CD4-positive, alpha-beta memory T cell (primary cell): ENCODE measurements at regions not wholly inside any gene's neighbourhood (a gene's known extent, or its start where the extent isn't known, plus 50 kb on each side); places are given as distances from the start of the nearest gene placed in this dataset.

Experiments used
- CTCF ChIA-PET: fragments of 350-600 bp; sonication (Branson Sonifier 250); formaldehyde crosslinking; loops from one replicate; lab custom pipeline; 2021; ENCODE audit warnings: inconsistent platforms; ENCODE audit not compliant: partially characterized antibody; lab: Charles Lee
- POLR2A ChIA-PET: fragments of 350-600 bp; sonication (Branson Sonifier 250); formaldehyde crosslinking; loops from one replicate; lab custom pipeline; 2021; ENCODE audit not compliant: partially characterized antibody; lab: Charles Lee
- DNase-seq, 5 donors: peaks; one replicate each; pipeline versions ENCODE4 v3.0.0 to v3.0.0-alpha.2; 2020 to 2022; ENCODE audit warnings: mixed read lengths in 1 of 5
- H3K27ac ChIP-seq: one replicate; pipeline ENCODE4 v1.7.0; 2013; ENCODE audit warnings: low read depth, low read length
- H3K27me3 ChIP-seq: 2 replicates; pipeline ENCODE4 v1.7.0; 2013; ENCODE audit warnings: mild to moderate bottlenecking, low read length, moderate library complexity; ENCODE audit not compliant: insufficient read depth
- H3K36me3 ChIP-seq: 2 replicates; pipeline ENCODE4 v1.7.0; 2013; ENCODE audit warnings: mild to moderate bottlenecking, low read length, moderate library complexity; ENCODE audit not compliant: insufficient read depth
- H3K4me1 ChIP-seq: 2 replicates; pipeline ENCODE4 v1.7.0; 2013; ENCODE audit warnings: mild to moderate bottlenecking, low read length, moderate library complexity; ENCODE audit not compliant: insufficient read depth
- H3K4me3 ChIP-seq, 2 donors: one replicate each; pipeline ENCODE4 v1.7.0; 2013; ENCODE audit warnings: low read length in 2 of 2, mild to moderate bottlenecking in 1 of 2
- H3K9me3 ChIP-seq, 2 donors: one replicate each; pipeline ENCODE4 v1.7.0; 2013; ENCODE audit warnings: low read length in 2 of 2, control low read depth in 1 of 2; ENCODE audit not compliant: control insufficient read depth in 1 of 2
- H3K27ac Mint-ChIP-seq, 7 donors: one replicate each; pipeline ENCODE4 v1.8.0; 2020 to 2021; ENCODE audit warnings: mixed read lengths in 7 of 7, mild to moderate bottlenecking in 6 of 7, inconsistent platforms in 3 of 7, moderate library complexity in 3 of 7
- H3K27me3 Mint-ChIP-seq, 2 donors: one replicate each; pipeline ENCODE4 v1.8.0; 2020 to 2021; ENCODE audit warnings: mixed read lengths in 2 of 2
- H3K36me3 Mint-ChIP-seq, 2 donors: one replicate each; pipeline ENCODE4 v1.8.0; 2020 to 2021; ENCODE audit warnings: mixed read lengths in 2 of 2, inconsistent platforms in 1 of 2, mild to moderate bottlenecking in 1 of 2
- H3K4me1 Mint-ChIP-seq, 4 donors: one replicate each; pipeline ENCODE4 v1.8.0; 2020 to 2021; ENCODE audit warnings: mixed read lengths in 4 of 4, mild to moderate bottlenecking in 1 of 4
- H3K4me3 Mint-ChIP-seq, 8 donors: one replicate each; pipeline ENCODE4 v1.8.0; 2020 to 2021; ENCODE audit warnings: mixed read lengths in 8 of 8, mild to moderate bottlenecking in 7 of 8, moderate library complexity in 6 of 8, inconsistent platforms in 3 of 8
- H3K9me3 Mint-ChIP-seq, 8 donors: one replicate each; pipeline ENCODE4 v1.8.0; 2020 to 2021; ENCODE audit warnings: mixed read lengths in 8 of 8, mild to moderate bottlenecking in 5 of 8, inconsistent platforms in 3 of 8, moderate library complexity in 1 of 8
- intact Hi-C: fragments of 100-400 bp; cut with micrococcal nuclease; formaldehyde crosslinking; loops from one replicate; pipeline ENCODE4 v1.15.1; 2023

DNA sequence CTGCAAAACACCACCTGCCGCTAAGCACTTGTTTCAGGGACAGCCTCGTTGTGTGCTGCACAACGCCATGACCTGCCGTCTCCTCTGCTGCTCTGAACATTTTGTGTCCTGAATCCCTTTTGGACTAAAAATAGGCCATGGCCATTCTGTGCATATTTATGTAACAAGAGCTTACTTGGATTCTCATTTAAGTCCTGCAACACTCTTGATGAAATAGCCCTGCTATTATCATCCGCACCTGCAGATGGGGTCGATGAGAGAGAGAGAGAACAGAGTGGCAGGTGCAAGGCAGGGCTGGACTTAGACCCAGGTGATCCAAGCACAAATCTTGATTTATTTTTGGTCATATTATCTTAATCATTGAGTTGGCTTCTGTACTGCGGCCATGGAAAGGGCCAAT, 121.2 kb upstream of the PRKCQ start:
- POLR2A ChIA-PET = no interaction called here
- no peak overlapping the region for H3K4me3 Mint-ChIP-seq
- peaks cover 9 to 18% of the 10 kb centered on the region in 2 donors for H3K27me3 Mint-ChIP-seq
- no peak for DNase-seq
- no peaks in the 10 kb centered on the region for H3K4me1 Mint-ChIP-seq
- Histone ChIP-seq H3K4me1 (no peaks in the 10 kb centered on the region), H3K36me3 (no peaks in the 10 kb centered on the region), H3K27me3 (peaks cover 6% of the 10 kb centered on the region), H3K4me3 (no peak overlapping the region), H3K9me3 (no peaks in the 10 kb centered on the region), H3K27ac (no peak overlapping the region)
- peak overlapping the region in 1 of 7 donors; percentile 38 for H3K27ac Mint-ChIP-seq
- intact Hi-C loops = no loop called here
- H3K9me3 Mint-ChIP-seq = peaks cover 0 to under 1% (median 0%) of the 10 kb centered on the region in 8 donors
- no peaks in the 10 kb centered on the region for H3K36me3 Mint-ChIP-seq
- CTCF ChIA-PET = no interaction called here

DNA sequence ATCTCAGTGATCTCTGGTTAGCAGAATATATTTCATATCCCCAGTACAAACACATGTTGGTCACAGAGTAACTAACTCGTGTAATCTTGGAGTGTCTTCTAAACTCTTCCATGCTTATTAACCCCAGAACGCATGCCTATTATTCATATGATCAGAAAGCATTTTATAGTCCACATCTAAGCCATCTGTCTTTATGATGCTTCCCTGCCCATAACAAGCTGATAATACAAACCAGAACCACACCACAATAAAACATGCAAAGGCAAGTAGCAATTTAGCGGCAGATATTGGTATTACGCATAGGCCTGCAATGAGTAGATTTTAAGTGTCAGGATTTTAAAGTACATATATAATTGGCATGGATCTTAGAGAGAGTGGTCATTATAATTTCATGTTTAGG, 120.0 kb upstream of the PRKCQ start:
- intact Hi-C loops = no loop called here
- Histone ChIP-seq H3K36me3 (no peaks in the 10 kb centered on the region), H3K27me3 (peaks cover 6% of the 10 kb centered on the region), H3K27ac (no peak overlapping the region), H3K4me1 (no peaks in the 10 kb centered on the region), H3K4me3 (no peak overlapping the region), H3K9me3 (no peaks in the 10 kb centered on the region)
- Mint-ChIP-seq H3K27me3 (peaks cover 8 to 16% of the 10 kb centered on the region in 2 donors), H3K4me3 (peak overlapping the region in 1 of 8 donors; percentile 0), H3K9me3 (no peaks in the 10 kb centered on the region), H3K4me1 (peaks cover 0 to 4% (median 0%) of the 10 kb centered on the region in 4 donors), H3K27ac (no peak overlapping the region), H3K36me3 (no peaks in the 10 kb centered on the region)
- ChIA-PET CTCF (no interaction called here), POLR2A (no interaction called here)
- DNase-seq = no peak

DNA sequence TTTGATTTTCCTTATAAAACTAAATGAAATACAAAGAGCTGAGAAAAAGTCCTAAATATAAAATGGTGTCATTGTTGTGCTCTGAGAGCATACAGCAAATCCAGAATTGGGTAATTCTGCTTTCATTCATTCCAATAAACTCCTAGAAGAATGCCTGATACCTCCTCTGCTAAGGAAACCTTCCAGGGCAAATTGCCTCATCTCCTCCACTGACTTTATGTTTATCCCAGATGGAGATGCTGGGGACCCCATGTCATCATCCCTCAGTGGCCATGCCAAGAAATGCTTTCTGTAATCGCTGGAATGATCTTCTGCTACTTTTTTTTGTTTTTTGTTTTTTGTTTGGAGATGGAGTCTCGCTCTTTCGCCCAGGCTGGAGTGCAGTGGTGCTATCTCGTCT, 119.3 kb upstream of the PRKCQ start:
- peaks cover 6% of the 10 kb centered on the region for H3K27me3 ChIP-seq
- H3K4me1 ChIP-seq = no peaks in the 10 kb centered on the region
- H3K36me3 ChIP-seq = no peaks in the 10 kb centered on the region
- Mint-ChIP-seq H3K27ac (no peak overlapping the region), H3K4me1 (peaks cover 0 to 4% (median 0%) of the 10 kb centered on the region in 4 donors), H3K9me3 (no peaks in the 10 kb centered on the region), H3K36me3 (no peaks in the 10 kb centered on the region), H3K27me3 (peaks cover 8 to 13% of the 10 kb centered on the region in 2 donors), H3K4me3 (no peak overlapping the region)
- H3K4me3 ChIP-seq = no peak overlapping the region
- no peak overlapping the region for H3K27ac ChIP-seq
- CTCF ChIA-PET = no interaction called here
- H3K9me3 ChIP-seq = no peaks in the 10 kb centered on the region
- POLR2A ChIA-PET = no interaction called here
- intact Hi-C loops = no loop called here
- DNase-seq = no peak

DNA sequence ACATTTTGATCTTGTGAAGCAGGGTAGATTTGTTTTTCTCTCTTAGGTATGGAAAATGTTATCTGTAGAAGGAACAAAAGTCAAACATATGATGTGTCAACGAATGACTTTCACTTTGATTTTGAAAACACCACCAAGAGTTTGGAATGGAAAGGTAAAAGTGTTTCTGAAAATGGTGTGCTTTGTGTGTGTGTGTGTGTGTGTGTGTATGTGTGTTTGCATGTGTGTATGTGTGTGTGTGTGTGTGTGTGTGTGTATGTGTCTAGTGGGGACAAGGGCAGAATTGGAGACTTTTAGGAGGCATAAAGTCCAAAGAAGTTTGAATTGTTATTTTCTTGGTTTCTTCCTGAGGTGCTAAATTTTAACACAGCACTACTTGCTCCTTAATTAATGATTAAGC, 115.4 kb upstream of the PRKCQ start:
- ChIA-PET CTCF (interaction anchor here (0.9 kb wide), 1 partner anchor 16 kb away, joined by 3 read pairs; no protein-coding TSS in a partner anchor), POLR2A (no interaction called here)
- Histone ChIP-seq H3K4me1 (no peaks in the 10 kb centered on the region), H3K27ac (no peak overlapping the region), H3K36me3 (no peaks in the 10 kb centered on the region), H3K4me3 (no peak overlapping the region), H3K27me3 (no peaks in the 10 kb centered on the region), H3K9me3 (no peaks in the 10 kb centered on the region)
- DNase-seq = no peak
- Mint-ChIP-seq H3K4me1 (peaks cover 0 to 4% (median 0%) of the 10 kb centered on the region in 4 donors), H3K4me3 (no peak overlapping the region), H3K9me3 (no peaks in the 10 kb centered on the region), H3K36me3 (no peaks in the 10 kb centered on the region), H3K27me3 (peaks cover 14% of the 10 kb centered on the region in 2 donors), H3K27ac (no peak overlapping the region)
- intact Hi-C loops = no loop called here

DNA sequence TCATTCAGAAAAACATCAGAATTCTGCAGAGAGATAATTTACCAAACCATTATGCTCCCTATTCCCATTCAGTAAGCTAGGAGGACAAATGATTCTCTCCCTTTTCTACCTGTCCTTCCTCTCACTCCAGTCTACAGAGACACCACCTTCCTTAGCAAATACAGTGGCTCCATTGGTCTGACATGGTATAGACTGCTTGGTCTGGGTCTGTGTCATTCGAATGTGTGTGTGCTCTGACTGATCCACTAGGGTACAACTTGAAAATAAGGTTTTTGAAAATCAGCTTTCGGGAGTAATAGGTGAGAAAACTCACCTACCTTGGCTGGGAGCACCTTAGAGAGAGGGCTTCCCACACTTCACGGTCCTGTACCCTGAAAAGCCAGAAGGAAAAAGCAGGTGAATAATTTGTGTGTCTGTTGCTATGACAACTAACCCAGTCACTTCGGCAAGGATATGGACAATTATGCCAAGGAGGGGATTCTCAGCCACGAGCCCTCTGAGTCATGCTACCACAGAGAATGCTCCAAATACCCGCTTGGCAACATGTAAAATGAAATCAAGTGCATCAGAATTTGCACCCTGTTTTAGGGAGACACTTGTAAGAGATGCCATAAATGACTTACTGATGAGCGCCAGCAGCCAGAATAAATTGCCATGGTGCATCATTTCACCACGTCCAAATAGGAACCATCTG, 114.5 kb upstream of the PRKCQ start:
- H3K4me3 Mint-ChIP-seq = no peak overlapping the region
- Histone ChIP-seq H3K4me3 (no peak overlapping the region), H3K4me1 (no peaks in the 10 kb centered on the region), H3K27me3 (no peaks in the 10 kb centered on the region), H3K9me3 (no peaks in the 10 kb centered on the region), H3K27ac (no peak overlapping the region), H3K36me3 (no peaks in the 10 kb centered on the region)
- no peaks in the 10 kb centered on the region for H3K9me3 Mint-ChIP-seq
- peaks cover 10% of the 10 kb centered on the region in 2 donors for H3K27me3 Mint-ChIP-seq
- peaks cover 0 to 4% (median 0%) of the 10 kb centered on the region in 4 donors for H3K4me1 Mint-ChIP-seq
- intact Hi-C loops = no loop called here
- no peak overlapping the region for H3K27ac Mint-ChIP-seq
- CTCF ChIA-PET = no interaction called here
- DNase-seq = no peak
- POLR2A ChIA-PET = no interaction called here
- H3K36me3 Mint-ChIP-seq = no peaks in the 10 kb centered on the region

DNA sequence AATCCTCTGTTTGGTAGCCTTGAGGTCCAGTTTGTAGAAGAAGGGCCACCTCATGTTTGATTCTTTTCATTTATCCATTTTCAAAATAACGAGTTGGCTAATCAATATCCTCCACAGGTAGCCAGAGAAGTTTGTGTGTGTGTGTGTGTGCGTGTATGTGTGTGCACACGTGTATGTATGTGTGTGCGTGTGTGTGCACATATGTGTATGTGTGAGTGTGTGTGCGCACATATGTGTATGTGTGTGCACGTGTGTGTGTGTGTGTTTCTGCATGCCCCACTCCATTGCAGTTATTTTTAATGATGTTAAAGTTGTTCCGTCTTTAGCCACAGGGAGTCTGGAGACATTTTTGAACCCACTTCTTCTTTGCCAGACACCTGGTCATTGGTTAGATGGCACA, 112.8 kb upstream of the PRKCQ start:
- Mint-ChIP-seq H3K4me3 (no peak overlapping the region), H3K36me3 (no peaks in the 10 kb centered on the region), H3K27ac (no peak overlapping the region), H3K4me1 (peaks cover 0 to 4% (median 0%) of the 10 kb centered on the region in 4 donors), H3K27me3 (peaks cover 8 to 10% of the 10 kb centered on the region in 2 donors), H3K9me3 (no peaks in the 10 kb centered on the region)
- intact Hi-C loops = no loop called here
- Histone ChIP-seq H3K27me3 (no peaks in the 10 kb centered on the region), H3K27ac (no peak overlapping the region), H3K4me1 (no peaks in the 10 kb centered on the region), H3K4me3 (no peak overlapping the region), H3K9me3 (no peaks in the 10 kb centered on the region), H3K36me3 (no peaks in the 10 kb centered on the region)
- ChIA-PET POLR2A (no interaction called here), CTCF (no interaction called here)
- no peak for DNase-seq

DNA sequence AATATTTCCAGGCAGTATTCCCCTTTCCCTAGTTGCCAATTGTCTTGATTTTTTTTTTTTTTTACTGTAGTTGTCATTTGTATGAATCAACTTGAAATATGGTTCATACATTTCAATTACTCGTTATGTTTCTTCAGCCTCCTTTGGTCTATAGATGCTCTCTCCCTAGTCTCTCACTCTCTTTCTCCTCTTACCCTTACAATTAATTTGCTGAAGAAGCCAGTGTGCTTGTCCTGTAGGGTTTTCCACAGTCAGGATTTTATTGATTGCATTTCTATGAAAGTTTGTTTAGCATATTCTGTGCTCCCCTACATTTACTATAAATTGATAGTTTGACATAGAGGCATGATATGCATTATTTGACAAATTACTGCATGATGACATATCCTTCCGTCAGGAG, 112.0 kb upstream of the PRKCQ start:
- POLR2A ChIA-PET = no interaction called here
- H3K27me3 Mint-ChIP-seq = peaks cover 8 to 10% of the 10 kb centered on the region in 2 donors

More for the DNA sequence above, 112.0 kb upstream of the PRKCQ start:
- Mint-ChIP-seq H3K4me3 (no peak overlapping the region), H3K9me3 (no peaks in the 10 kb centered on the region), H3K27ac (peak overlapping the region in 1 of 7 donors; percentile 44), H3K36me3 (no peaks in the 10 kb centered on the region), H3K4me1 (peaks cover 0 to 4% (median 0%) of the 10 kb centered on the region in 4 donors)
- no peak for DNase-seq
- Histone ChIP-seq H3K9me3 (no peaks in the 10 kb centered on the region), H3K27ac (no peak overlapping the region), H3K36me3 (no peaks in the 10 kb centered on the region), H3K4me1 (no peaks in the 10 kb centered on the region), H3K4me3 (no peak overlapping the region), H3K27me3 (no peaks in the 10 kb centered on the region)
- intact Hi-C loops = no loop called here
- CTCF ChIA-PET = interaction anchor here (1.0 kb wide), 1 partner anchor 12 kb away, joined by 3 read pairs; no protein-coding TSS in a partner anchor
